H1 (cell line): ENCODE measurements at regions not wholly inside any gene's neighbourhood (a gene's known extent, or its start where the extent isn't known, plus 50 kb on each side); places are given as distances from the start of the nearest gene placed in this dataset.

Experiments used
- CHD7 ChIP-seq: fragments of 300-600 bp; sonication (generic); IDR thresholded peaks from 2 replicates; pipeline ENCODE4 v1.7.1; 2012; ENCODE audit warnings: low read length, moderate library complexity, mild to moderate bottlenecking, inconsistent platforms; ENCODE audit not compliant: insufficient replicate concordance
- KDM5A ChIP-seq: fragments of 200-600 bp; IDR thresholded peaks from 2 replicates; pipeline ENCODE4 v1.7.1; 2012; ENCODE audit warnings: mild to moderate bottlenecking, low read length, inconsistent platforms, mixed read lengths
- ZNF274 ChIP-seq: IDR thresholded peaks from 2 replicates; pipeline ENCODE4 v1.7.0; 2012; ENCODE audit warnings: low read length, borderline replicate concordance; ENCODE audit errors: extremely low read depth
- TF ChIP-seq, protein P1 (sequence below): IDR thresholded peaks from 2 replicates; pipeline ENCODE4 v1.6.1; 2012; ENCODE audit warnings: low read length, inconsistent platforms

- TF ChIP-seq CHD7 (no peak), KDM5A (no peak), ZNF274 (no peak)
- TF ChIP-seq, protein P1, sequence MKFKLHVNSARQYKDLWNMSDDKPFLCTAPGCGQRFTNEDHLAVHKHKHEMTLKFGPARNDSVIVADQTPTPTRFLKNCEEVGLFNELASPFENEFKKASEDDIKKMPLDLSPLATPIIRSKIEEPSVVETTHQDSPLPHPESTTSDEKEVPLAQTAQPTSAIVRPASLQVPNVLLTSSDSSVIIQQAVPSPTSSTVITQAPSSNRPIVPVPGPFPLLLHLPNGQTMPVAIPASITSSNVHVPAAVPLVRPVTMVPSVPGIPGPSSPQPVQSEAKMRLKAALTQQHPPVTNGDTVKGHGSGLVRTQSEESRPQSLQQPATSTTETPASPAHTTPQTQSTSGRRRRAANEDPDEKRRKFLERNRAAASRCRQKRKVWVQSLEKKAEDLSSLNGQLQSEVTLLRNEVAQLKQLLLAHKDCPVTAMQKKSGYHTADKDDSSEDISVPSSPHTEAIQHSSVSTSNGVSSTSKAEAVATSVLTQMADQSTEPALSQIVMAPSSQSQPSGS, result no peak
- TF ChIP-seq, all 59 proteins: peak for 0
Observed at GRCh38 chr2:19671311-19671710, 230.5 kb downstream of the TTC32 start (continued).
